Liver (tissue), 8 donors: ENCODE measurements at regions not wholly inside any gene's neighbourhood (a gene's known extent, or its start where the extent isn't known, plus 50 kb on each side); places are given as distances from the start of the nearest gene placed in this dataset.

Source experiments
- DNase-seq: peaks from one replicate; pipeline ENCODE4 v3.0.0-alpha.2; 2017; ENCODE audit warnings: low spot score
- H3K27ac ChIP-seq, 2 donors: one replicate each; pipeline ENCODE4 v1.7.0; 2013; ENCODE audit warnings: inconsistent platforms in 2 of 2, low read length in 2 of 2, control low read depth in 1 of 2, low read depth in 1 of 2, mild to moderate bottlenecking in 1 of 2
- H3K27me3 ChIP-seq, 4 donors: one replicate each; pipeline versions ENCODE4 v1.6.1 to v1.7.0; 2013; ENCODE audit warnings: low read length in 3 of 4, inconsistent platforms in 1 of 4, mild to moderate bottlenecking in 1 of 4, moderate library complexity in 1 of 4; ENCODE audit not compliant: control insufficient read depth in 4 of 4, insufficient read depth in 4 of 4
- H3K36me3 ChIP-seq, 4 donors: one replicate each; pipeline versions ENCODE4 v1.6.1 to v1.7.0; 2013; ENCODE audit warnings: low read length in 3 of 4, mild to moderate bottlenecking in 3 of 4, low read depth in 1 of 4, moderate library complexity in 1 of 4; ENCODE audit not compliant: control insufficient read depth in 4 of 4, insufficient read depth in 3 of 4
- H3K4me1 ChIP-seq, 4 donors: one replicate each; pipeline versions ENCODE4 v1.6.1 to v1.7.0; 2013; ENCODE audit warnings: low read length in 3 of 4, mild to moderate bottlenecking in 3 of 4, moderate library complexity in 1 of 4; ENCODE audit not compliant: control insufficient read depth in 4 of 4, insufficient read depth in 4 of 4
- H3K4me3 ChIP-seq, 3 donors: one replicate each; pipeline versions ENCODE4 v1.6.1 to v1.7.0; 2013; ENCODE audit warnings: low read length in 3 of 3, control low read depth in 1 of 3, low read depth in 1 of 3, mild to moderate bottlenecking in 1 of 3
- H3K9ac ChIP-seq, 2 donors: one replicate each; pipeline ENCODE4 v1.7.0; 2013; ENCODE audit warnings: low read length in 2 of 2, mild to moderate bottlenecking in 2 of 2, moderate library complexity in 2 of 2, control low read depth in 1 of 2, low read depth in 1 of 2
- H3K9me3 ChIP-seq, 4 donors: one replicate each; pipeline versions ENCODE4 v1.6.1 to v1.7.0; 2013; ENCODE audit warnings: low read length in 3 of 4; ENCODE audit not compliant: control insufficient read depth in 4 of 4
- EGR1 ChIP-seq, 2 donors: IDR thresholded peaks; 2 replicates each; pipeline ENCODE4 v1.6.1; 2016 to 2018; ENCODE audit warnings: antibody characterized with exemption in 2 of 2, low read depth in 2 of 2
- FOXA1 ChIP-seq: IDR thresholded peaks from 2 replicates; pipeline ENCODE4 v1.6.1; 2016; ENCODE audit warnings: antibody characterized with exemption
- FOXA2 ChIP-seq: IDR thresholded peaks from 2 replicates; pipeline ENCODE4 v1.6.1; 2016; ENCODE audit warnings: antibody characterized with exemption
- GABPA ChIP-seq, 2 donors: IDR thresholded peaks in 1 of 2; conservative IDR thresholded peaks in 1 of 2; 2 replicates each; pipeline ENCODE4 v1.6.1; 2016; ENCODE audit warnings: antibody characterized with exemption in 2 of 2, mild to moderate bottlenecking in 1 of 2, moderate library complexity in 1 of 2
- HNF4A ChIP-seq, 2 donors: conservative IDR thresholded peaks; 2 replicates each; pipeline ENCODE4 v1.6.1; 2016; ENCODE audit warnings: antibody characterized with exemption in 2 of 2, mild to moderate bottlenecking in 2 of 2
- HNF4G ChIP-seq: IDR thresholded peaks from 2 replicates; pipeline ENCODE4 v1.6.1; 2016; ENCODE audit warnings: antibody characterized with exemption
- JUND ChIP-seq, 2 donors: IDR thresholded peaks; 2 replicates each; pipeline ENCODE4 v1.6.1; 2016; ENCODE audit warnings: antibody characterized with exemption in 2 of 2
- NR2F2 ChIP-seq: IDR thresholded peaks from 2 replicates; pipeline ENCODE4 v1.6.1; 2016; ENCODE audit warnings: antibody characterized with exemption
- RAD21 ChIP-seq, 2 donors: IDR thresholded peaks; 2 replicates each; pipeline ENCODE4 v1.6.1; 2016; ENCODE audit warnings: antibody characterized with exemption in 2 of 2, mild to moderate bottlenecking in 2 of 2
- RXRA ChIP-seq, 2 donors: IDR thresholded peaks; 2 replicates each; pipeline ENCODE4 v1.6.1; 2017 to 2018; ENCODE audit warnings: antibody characterized with exemption in 2 of 2, mild to moderate bottlenecking in 1 of 2
- SP1 ChIP-seq: IDR thresholded peaks from 2 replicates; pipeline ENCODE4 v1.6.1; 2018; ENCODE audit warnings: antibody characterized with exemption, mild to moderate bottlenecking
- TAF1 ChIP-seq: conservative IDR thresholded peaks from 2 replicates; pipeline ENCODE4 v1.6.1; 2016; ENCODE audit warnings: antibody characterized with exemption, mild to moderate bottlenecking
- YY1 ChIP-seq: IDR thresholded peaks from 2 replicates; pipeline ENCODE4 v1.6.1; 2016; ENCODE audit warnings: antibody characterized with exemption, mild to moderate bottlenecking
- WGBS: extraction: QIAGEN DNeasy Blood & Tissue Kit; methylation state at CpG from one replicate; pipeline ENCODE4 v1.1.7; 2013; 5-methylcytosine and 5-hydroxymethylcytosine counted together
- TF ChIP-seq, protein P1 (sequence below): IDR thresholded peaks from 2 replicates; pipeline ENCODE4 v1.6.1; 2016; ENCODE audit warnings: antibody characterized with exemption
- TF ChIP-seq, protein P2 (sequence below): fragments of 150-350 bp; IDR thresholded peaks from 2 replicates; pipeline ENCODE4 v1.5.1; 2017; ENCODE audit warnings: improper control_type of control experiment, low read depth, low read length; ENCODE audit not compliant: missing input control
- TF ChIP-seq, protein P3 (sequence below): IDR thresholded peaks from 2 replicates; pipeline ENCODE4 v1.6.1; 2016; ENCODE audit warnings: antibody characterized with exemption
- TF ChIP-seq, protein P4 (sequence below): IDR thresholded peaks from 2 replicates; pipeline ENCODE4 v1.6.1; 2016; ENCODE audit warnings: antibody characterized with exemption, mild to moderate bottlenecking
- TF ChIP-seq, protein P5 (sequence below): IDR thresholded peaks from 2 replicates; pipeline ENCODE4 v1.6.1; 2016; ENCODE audit warnings: antibody characterized with exemption
- donor health status: healthy.
- donor health status: healthy.
- donor health status: healthy.
- donor health status: healthy.
- donor health status: healthy.

DNA sequence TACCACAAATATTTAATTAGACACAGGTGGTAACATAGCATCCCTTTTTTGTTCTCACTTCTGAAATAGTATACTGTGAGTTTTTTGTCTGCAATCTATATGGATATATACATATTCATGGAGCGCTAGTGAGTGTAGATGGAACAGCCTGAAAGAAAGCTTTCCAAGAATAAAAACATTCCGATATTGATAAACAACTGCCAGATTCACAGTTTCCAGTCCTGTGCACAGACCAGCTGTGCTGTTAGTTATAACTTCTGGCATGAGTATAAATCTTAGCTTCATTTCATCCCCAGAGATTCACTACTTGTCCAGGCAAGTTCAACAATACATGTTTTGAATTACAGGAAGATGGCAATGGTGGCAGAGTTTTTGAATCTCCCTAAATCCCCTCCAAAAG is 467.1 kb upstream of the STEAP1 start (continued):
- TF ChIP-seq FOXA2, result no peak
- TF ChIP-seq YY1, result no peak
- no peak for TF ChIP-seq GABPA (IDR thresholded peaks at IDR 0.05 in 1 of 2, conservative IDR thresholded peaks at IDR 0.05 in 1 of 2)

DNA sequence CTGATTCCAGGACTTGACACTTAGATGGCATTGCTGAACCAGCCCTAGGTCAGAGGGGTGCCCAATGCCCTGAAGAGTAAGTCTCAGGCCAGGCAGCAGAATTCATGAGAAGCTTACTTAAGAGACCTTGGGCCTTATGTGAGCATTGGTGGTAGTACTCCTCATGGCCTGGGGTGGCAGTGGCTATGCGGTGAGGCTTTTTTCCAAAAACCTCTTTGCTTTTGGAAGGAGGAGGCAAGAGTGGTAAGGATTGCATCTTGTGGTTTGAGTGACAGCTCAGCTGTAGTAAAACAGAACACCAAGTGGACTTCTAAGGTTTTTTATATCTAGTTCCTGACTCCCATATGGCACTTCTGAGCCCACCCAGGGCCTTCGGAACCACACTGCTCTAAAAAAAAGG is 459.0 kb upstream of the STEAP1 start:
- Histone ChIP-seq H3K27ac (no peak overlapping the region), H3K9ac (no peak overlapping the region), H3K27me3 (no peaks in the 10 kb centered on the region), H3K36me3 (no peaks in the 10 kb centered on the region), H3K4me1 (no peaks in the 10 kb centered on the region), H3K9me3 (peaks cover 0 to 7% (median 3%) of the 10 kb centered on the region in 4 donors), H3K4me3 (no peak overlapping the region)
- no peak for DNase-seq
- WGBS, result 91% methylated on average over 2 of the region's 2 CpGs
- TF ChIP-seq JUND (IDR thresholded peaks at IDR 0.05) (no peak), EGR1 (IDR thresholded peaks at IDR 0.05; ENCODE audit: low read depth in 2 of 2) (no peak), YY1 (no peak), HNF4A (conservative IDR thresholded peaks at IDR 0.05) (no peak), GABPA (IDR thresholded peaks at IDR 0.05 in 1 of 2, conservative IDR thresholded peaks at IDR 0.05 in 1 of 2) (no peak), SP1 (no peak), RAD21 (IDR thresholded peaks at IDR 0.05) (no peak), NR2F2 (no peak), RXRA (IDR thresholded peaks at IDR 0.05) (no peak), HNF4G (no peak), TAF1 (no peak), FOXA1 (no peak), FOXA2 (no peak)
- TF ChIP-seq, protein P1, sequence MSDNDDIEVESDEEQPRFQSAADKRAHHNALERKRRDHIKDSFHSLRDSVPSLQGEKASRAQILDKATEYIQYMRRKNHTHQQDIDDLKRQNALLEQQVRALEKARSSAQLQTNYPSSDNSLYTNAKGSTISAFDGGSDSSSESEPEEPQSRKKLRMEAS, result no peak
- TF ChIP-seq, protein P2, sequence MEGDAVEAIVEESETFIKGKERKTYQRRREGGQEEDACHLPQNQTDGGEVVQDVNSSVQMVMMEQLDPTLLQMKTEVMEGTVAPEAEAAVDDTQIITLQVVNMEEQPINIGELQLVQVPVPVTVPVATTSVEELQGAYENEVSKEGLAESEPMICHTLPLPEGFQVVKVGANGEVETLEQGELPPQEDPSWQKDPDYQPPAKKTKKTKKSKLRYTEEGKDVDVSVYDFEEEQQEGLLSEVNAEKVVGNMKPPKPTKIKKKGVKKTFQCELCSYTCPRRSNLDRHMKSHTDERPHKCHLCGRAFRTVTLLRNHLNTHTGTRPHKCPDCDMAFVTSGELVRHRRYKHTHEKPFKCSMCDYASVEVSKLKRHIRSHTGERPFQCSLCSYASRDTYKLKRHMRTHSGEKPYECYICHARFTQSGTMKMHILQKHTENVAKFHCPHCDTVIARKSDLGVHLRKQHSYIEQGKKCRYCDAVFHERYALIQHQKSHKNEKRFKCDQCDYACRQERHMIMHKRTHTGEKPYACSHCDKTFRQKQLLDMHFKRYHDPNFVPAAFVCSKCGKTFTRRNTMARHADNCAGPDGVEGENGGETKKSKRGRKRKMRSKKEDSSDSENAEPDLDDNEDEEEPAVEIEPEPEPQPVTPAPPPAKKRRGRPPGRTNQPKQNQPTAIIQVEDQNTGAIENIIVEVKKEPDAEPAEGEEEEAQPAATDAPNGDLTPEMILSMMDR, result no peak
- TF ChIP-seq, protein P3, sequence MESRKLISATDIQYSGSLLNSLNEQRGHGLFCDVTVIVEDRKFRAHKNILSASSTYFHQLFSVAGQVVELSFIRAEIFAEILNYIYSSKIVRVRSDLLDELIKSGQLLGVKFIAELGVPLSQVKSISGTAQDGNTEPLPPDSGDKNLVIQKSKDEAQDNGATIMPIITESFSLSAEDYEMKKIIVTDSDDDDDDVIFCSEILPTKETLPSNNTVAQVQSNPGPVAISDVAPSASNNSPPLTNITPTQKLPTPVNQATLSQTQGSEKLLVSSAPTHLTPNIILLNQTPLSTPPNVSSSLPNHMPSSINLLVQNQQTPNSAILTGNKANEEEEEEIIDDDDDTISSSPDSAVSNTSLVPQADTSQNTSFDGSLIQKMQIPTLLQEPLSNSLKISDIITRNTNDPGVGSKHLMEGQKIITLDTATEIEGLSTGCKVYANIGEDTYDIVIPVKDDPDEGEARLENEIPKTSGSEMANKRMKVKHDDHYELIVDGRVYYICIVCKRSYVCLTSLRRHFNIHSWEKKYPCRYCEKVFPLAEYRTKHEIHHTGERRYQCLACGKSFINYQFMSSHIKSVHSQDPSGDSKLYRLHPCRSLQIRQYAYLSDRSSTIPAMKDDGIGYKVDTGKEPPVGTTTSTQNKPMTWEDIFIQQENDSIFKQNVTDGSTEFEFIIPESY, result no peak
- TF ChIP-seq, protein P4, sequence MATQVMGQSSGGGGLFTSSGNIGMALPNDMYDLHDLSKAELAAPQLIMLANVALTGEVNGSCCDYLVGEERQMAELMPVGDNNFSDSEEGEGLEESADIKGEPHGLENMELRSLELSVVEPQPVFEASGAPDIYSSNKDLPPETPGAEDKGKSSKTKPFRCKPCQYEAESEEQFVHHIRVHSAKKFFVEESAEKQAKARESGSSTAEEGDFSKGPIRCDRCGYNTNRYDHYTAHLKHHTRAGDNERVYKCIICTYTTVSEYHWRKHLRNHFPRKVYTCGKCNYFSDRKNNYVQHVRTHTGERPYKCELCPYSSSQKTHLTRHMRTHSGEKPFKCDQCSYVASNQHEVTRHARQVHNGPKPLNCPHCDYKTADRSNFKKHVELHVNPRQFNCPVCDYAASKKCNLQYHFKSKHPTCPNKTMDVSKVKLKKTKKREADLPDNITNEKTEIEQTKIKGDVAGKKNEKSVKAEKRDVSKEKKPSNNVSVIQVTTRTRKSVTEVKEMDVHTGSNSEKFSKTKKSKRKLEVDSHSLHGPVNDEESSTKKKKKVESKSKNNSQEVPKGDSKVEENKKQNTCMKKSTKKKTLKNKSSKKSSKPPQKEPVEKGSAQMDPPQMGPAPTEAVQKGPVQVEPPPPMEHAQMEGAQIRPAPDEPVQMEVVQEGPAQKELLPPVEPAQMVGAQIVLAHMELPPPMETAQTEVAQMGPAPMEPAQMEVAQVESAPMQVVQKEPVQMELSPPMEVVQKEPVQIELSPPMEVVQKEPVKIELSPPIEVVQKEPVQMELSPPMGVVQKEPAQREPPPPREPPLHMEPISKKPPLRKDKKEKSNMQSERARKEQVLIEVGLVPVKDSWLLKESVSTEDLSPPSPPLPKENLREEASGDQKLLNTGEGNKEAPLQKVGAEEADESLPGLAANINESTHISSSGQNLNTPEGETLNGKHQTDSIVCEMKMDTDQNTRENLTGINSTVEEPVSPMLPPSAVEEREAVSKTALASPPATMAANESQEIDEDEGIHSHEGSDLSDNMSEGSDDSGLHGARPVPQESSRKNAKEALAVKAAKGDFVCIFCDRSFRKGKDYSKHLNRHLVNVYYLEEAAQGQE, result no peak
- TF ChIP-seq, protein P5, sequence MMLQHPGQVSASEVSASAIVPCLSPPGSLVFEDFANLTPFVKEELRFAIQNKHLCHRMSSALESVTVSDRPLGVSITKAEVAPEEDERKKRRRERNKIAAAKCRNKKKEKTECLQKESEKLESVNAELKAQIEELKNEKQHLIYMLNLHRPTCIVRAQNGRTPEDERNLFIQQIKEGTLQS, result no peak
